GM12874 (cell line): ENCODE measurements at regions not wholly inside any gene's neighbourhood (a gene's known extent, or its start where the extent isn't known, plus 50 kb on each side); places are given as distances from the start of the nearest gene placed in this dataset.

Experiments used
- CTCF ChIP-seq: IDR thresholded peaks from 2 replicates; pipeline ENCODE4 v1.5.1; 2011; ENCODE audit warnings: low read depth, mild to moderate bottlenecking, control low read depth, low read length, moderate library complexity; ENCODE audit not compliant: insufficient read depth

GRCh38 chr20:25750220-25750764 lies 53.6 kb upstream of the ZNF337 start:
- TF ChIP-seq CTCF, result no peak

GRCh38 chr20:25749649-25750048 lies 53.0 kb upstream of the ZNF337 start:
- TF ChIP-seq CTCF, result no peak
